GM18499 (cell line): ENCODE measurements at regions not wholly inside any gene's neighbourhood (a gene's known extent, or its start where the extent isn't known, plus 50 kb on each side); places are given as distances from the start of the nearest gene placed in this dataset.

Experiments used
- ATAC-seq: cut with Tn5 transposase; IDR thresholded peaks from one replicate; pipeline ENCODE4 v1.9.1; 2021; ENCODE audit warnings: moderate number of reproducible peaks; ENCODE audit not compliant: insufficient read depth, unreplicated experiment

- no peak for ATAC-seq
Measured at GRCh38 chr14:61193476-61193875, 87.7 kb downstream of the TMEM30B start.

- no peak for ATAC-seq
Measured at GRCh38 chr14:61192989-61193388, 88.1 kb downstream of the TMEM30B start.

GRCh38 chr14:61191733-61192132 is 89.4 kb downstream of the TMEM30B start:
- ATAC-seq: no peak

GRCh38 chr14:61190341-61190740 is 90.8 kb downstream of the TMEM30B start:
- no peak for ATAC-seq

GRCh38 chr14:61188978-61189808 is 91.9 kb downstream of the TMEM30B start:
- no peak for ATAC-seq

GRCh38 chr14:61188196-61188595 is 92.9 kb downstream of the TMEM30B start:
- no peak for ATAC-seq

- ATAC-seq: no peak
Measured at GRCh38 chr14:61187196-61187905, 93.8 kb downstream of the TMEM30B start.

GRCh38 chr14:61186341-61187195 is 94.6 kb downstream of the TMEM30B start:
- no peak for ATAC-seq

GRCh38 chr14:61185534-61185933 is 95.6 kb downstream of the TMEM30B start:
- no peak for ATAC-seq

- no peak for ATAC-seq
Measured at GRCh38 chr14:61184112-61184511, 97.0 kb downstream of the TMEM30B start.

- no peak for ATAC-seq
Measured at GRCh38 chr14:61183196-61183885, 97.8 kb downstream of the TMEM30B start.

GRCh38 chr14:61179796-61180398 is 101.2 kb downstream of the TMEM30B start:
- no peak for ATAC-seq

- ATAC-seq: no peak
Measured at GRCh38 chr14:61179061-61179690, 102.0 kb downstream of the TMEM30B start.

GRCh38 chr14:61178226-61179060 is 102.7 kb downstream of the TMEM30B start:
- no peak for ATAC-seq

- no peak for ATAC-seq
Measured at GRCh38 chr14:61177279-61178225, 103.6 kb downstream of the TMEM30B start.

GRCh38 chr14:61176686-61177085 is 104.5 kb downstream of the TMEM30B start:
- no peak for ATAC-seq

GRCh38 chr14:61174987-61175386 is 106.2 kb downstream of the TMEM30B start:
- no peak for ATAC-seq
